Heart right ventricle (tissue), 16 donors: ENCODE measurements at regions not wholly inside any gene's neighbourhood (a gene's known extent, or its start where the extent isn't known, plus 50 kb on each side); places are given as distances from the start of the nearest gene placed in this dataset.

Experiments
- ATAC-seq, 8 donors: fragments of 200-7000 bp; cut with Tn5 transposase; one replicate each; pipeline ENCODE4 v1.9.1; 2020; ENCODE audit warnings: mild to moderate bottlenecking in 8 of 8, moderate library complexity in 8 of 8, moderate number of reproducible peaks in 1 of 8
- DNase-seq, 2 donors: peaks; one replicate each; pipeline ENCODE4 v3.0.0-alpha.2; 2020
- H3K27ac ChIP-seq, 10 donors: fragments of 200-600 bp; sonication (generic) in 2 of 10; one replicate each; pipeline versions ENCODE4 v1.5.0 to v1.8.0; 2020 to 2022; ENCODE audit warnings: mild to moderate bottlenecking in 3 of 10
- H3K27me3 ChIP-seq, 7 donors: fragments of 200-600 bp; one replicate each; pipeline ENCODE4 v1.8.0; 2021 to 2022; ENCODE audit warnings: mild to moderate bottlenecking in 2 of 7
- H3K36me3 ChIP-seq, 9 donors: fragments of 200-600 bp; sonication (generic) in 1 of 9; one replicate each; pipeline versions ENCODE4 v1.5.0 to v1.8.0; 2020 to 2022; ENCODE audit warnings: mild to moderate bottlenecking in 2 of 9
- H3K4me1 ChIP-seq, 9 donors: fragments of 200-600 bp; sonication (generic) in 1 of 9; one replicate each; pipeline versions ENCODE4 v1.5.0 to v1.8.0; 2020 to 2022; ENCODE audit warnings: mild to moderate bottlenecking in 4 of 9
- H3K4me3 ChIP-seq, 10 donors: fragments of 200-600 bp; sonication (generic) in 2 of 10; one replicate each; pipeline versions ENCODE4 v1.5.0 to v1.8.0; 2020 to 2022; ENCODE audit warnings: mild to moderate bottlenecking in 7 of 10, moderate library complexity in 2 of 10
- H3K9me3 ChIP-seq, 11 donors: fragments of 200-600 bp in 10 of 11; sonication (generic) in 2 of 11; one replicate each; pipeline versions ENCODE4 v1.5.0 to v1.8.0; 2013 to 2022; ENCODE audit warnings: mild to moderate bottlenecking in 2 of 11, control low read depth in 1 of 11, moderate library complexity in 1 of 11
- WGBS, 2 donors: extraction: QIAGEN DNeasy Blood & Tissue Kit; methylation state at CpG; one replicate each; pipeline ENCODE4 v1.1.7; 2013; ENCODE audit warnings: inconsistent platforms in 1 of 2; 5-methylcytosine and 5-hydroxymethylcytosine counted together
- intact Hi-C, 10 donors: fragments of 100-400 bp; cut with DNase I; formaldehyde crosslinking; loops; one replicate each; pipeline versions ENCODE4 v1.11.1 to v1.14.2; 2022
- TF ChIP-seq, protein P1 (sequence below), 9 donors: fragments of 200-600 bp; sonication (generic) in 2 of 9; IDR thresholded peaks; one replicate each; pipeline versions ENCODE4 v1.5.0 to v1.8.0; 2021 to 2022; ENCODE audit warnings: antibody characterized with exemption in 9 of 9, mild to moderate bottlenecking in 5 of 9, moderate library complexity in 1 of 9
- donor health status: Arrhythmogenic right ventricular cardiomyopathy.
- donor health status: ischemic (EF 13 %, LVEDD 7.1; RV severe dilation, severe dysfunction).
- donor health status: healthy with polysubstance abuse.
- donor health status: DM: no; HTN: yes; CAD: no.
- donor health status: DM: no; HTN: no; CAD: no.
- donor health status: ischemic (EF 25% LVEDD 6.9; RV normal size, moderate dysfunction).
- donor health status: ischemic (EF 25% LVEDD 5.7; RV mildly dilated, moderate dysfunction).
- donor health status: healthy.
- donor health status: DM: yes; HTN: yes; CAD: no.
- donor health status: Ischemic cardiomyopathy.
- donor health status: ischemic (EF 35%, LVEDD 5.7; RV mildly dilated, moderate dysfunction).
- donor health status: nonischemic (EF 11% LVEDD 7.7; RV severe dilation, severe dysfunction).
- donor health status: DM: yes; HTN: yes; CAD: no.
- donor health status: PGD.
- donor health status: ischemic (EF 29% LVEDD 5.4; RV normal size, mild dysfunction).
- donor health status: nonischemic (EF 23%, LVEDD 6.1; RV moderate dilation, normal function).

DNA sequence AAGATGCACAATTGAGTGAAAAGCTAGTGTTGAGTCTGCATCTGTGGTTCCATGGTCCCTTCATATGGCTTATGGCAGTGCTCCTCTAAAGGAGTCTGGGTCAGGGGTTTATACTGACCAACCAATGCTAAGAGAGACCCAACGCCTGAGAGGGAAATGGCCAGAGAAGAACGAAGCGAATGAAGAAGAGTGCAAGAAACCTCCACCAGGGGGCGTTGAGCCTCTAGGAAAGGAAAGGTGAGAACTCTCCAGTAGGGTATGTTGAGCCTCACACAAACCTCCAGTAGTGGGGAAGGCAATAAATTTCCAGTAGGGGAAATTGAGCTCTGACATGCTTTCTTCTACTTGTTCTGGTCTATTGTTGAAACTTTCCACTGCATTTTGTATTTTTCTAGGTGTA, 470.6 kb downstream of the PRDM9 start:
- no peaks in the 10 kb centered on the region for H3K4me1 ChIP-seq
- H3K4me3 ChIP-seq = no peak overlapping the region
- DNase-seq = no peak
- no peaks in the 10 kb centered on the region for H3K27me3 ChIP-seq
- H3K27ac ChIP-seq = no peak overlapping the region
- TF ChIP-seq, protein P1, sequence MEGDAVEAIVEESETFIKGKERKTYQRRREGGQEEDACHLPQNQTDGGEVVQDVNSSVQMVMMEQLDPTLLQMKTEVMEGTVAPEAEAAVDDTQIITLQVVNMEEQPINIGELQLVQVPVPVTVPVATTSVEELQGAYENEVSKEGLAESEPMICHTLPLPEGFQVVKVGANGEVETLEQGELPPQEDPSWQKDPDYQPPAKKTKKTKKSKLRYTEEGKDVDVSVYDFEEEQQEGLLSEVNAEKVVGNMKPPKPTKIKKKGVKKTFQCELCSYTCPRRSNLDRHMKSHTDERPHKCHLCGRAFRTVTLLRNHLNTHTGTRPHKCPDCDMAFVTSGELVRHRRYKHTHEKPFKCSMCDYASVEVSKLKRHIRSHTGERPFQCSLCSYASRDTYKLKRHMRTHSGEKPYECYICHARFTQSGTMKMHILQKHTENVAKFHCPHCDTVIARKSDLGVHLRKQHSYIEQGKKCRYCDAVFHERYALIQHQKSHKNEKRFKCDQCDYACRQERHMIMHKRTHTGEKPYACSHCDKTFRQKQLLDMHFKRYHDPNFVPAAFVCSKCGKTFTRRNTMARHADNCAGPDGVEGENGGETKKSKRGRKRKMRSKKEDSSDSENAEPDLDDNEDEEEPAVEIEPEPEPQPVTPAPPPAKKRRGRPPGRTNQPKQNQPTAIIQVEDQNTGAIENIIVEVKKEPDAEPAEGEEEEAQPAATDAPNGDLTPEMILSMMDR (IDR thresholded peaks at IDR 0.05) = peak in 3 of 9 donors; percentile 11 to 19 (median 15)
- WGBS, 2 donors = 64 to 73% methylated on average over 4 of the region's 4 CpGs
- peaks cover 0 to 55% (median 17%) of the 10 kb centered on the region in 11 donors for H3K9me3 ChIP-seq
- intact Hi-C loops = loop anchor here in 1 of 10 donors (5.0 kb wide), 1 partner anchor 1861 kb away; no protein-coding TSS in a partner anchor
- no peaks in the 10 kb centered on the region for H3K36me3 ChIP-seq
- ATAC-seq = no peak

DNA sequence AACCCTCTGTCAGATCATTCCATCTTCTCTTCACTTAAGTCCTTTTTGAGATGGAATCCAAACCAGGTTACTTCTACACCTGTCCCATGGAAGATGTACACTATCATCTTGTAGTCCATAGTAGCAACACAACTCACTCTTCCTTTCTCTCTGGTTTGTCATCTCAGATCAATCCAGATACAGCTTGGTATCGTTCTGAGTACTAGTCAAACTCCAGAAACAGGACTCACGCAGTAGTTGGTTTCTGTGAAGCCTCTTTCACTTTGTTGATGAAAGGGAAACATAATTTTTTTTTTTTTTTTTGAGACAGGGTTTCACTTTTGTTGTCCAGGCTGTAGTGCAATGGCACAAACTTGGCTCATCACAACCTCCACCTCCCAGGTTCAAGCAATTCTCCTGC, 484.0 kb downstream of the PRDM9 start:
- Histone ChIP-seq H3K4me1 (no peaks in the 10 kb centered on the region), H3K27me3 (no peaks in the 10 kb centered on the region), H3K9me3 (peaks cover 0 to 4% (median 0%) of the 10 kb centered on the region in 11 donors), H3K27ac (no peak overlapping the region), H3K36me3 (no peaks in the 10 kb centered on the region), H3K4me3 (no peak overlapping the region)
- DNase-seq (no peak), ATAC-seq (no peak)
- WGBS, 2 donors = 81 to 85% methylated on average over 2 of the region's 2 CpGs
- intact Hi-C loops = no loop called here
- TF ChIP-seq, protein P1 (IDR thresholded peaks at IDR 0.05) = no peak

DNA sequence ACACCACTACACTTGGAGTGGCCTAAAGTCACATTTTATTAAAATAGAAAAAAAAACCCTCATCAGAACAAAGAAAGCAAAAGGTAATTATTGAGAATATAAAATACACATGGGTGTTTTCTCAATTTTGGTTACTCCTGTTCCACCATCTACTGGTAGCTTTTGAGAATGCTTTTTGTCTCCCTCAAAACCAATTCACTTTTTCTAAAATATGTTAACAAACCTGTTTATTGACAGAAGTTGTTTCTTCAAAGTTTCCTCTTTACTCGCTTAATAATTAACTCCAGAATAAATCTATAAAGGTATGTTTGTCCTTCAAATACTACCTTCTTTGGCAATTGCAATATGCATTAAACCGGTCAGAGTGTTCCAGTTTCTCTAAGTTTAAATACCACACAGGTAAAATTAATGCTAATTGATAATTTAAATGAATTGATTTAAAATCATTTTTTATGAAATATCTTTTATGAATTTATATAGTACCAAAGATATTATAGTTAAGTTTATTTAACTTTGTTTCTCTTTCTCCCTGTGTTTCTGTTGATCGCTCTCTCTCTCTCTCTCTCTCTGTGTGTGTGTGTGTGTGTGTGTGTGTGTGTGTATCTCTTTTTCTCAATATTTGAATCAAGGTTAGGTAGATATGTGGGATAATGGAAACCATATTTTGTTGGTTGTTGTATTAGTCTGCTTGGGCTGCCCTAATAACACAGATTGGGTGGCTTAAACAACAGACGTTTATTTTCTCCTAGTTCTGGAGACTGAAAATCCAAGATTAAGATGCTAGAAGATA, 487.4 kb downstream of the PRDM9 start:
- Histone ChIP-seq H3K9me3 (peaks cover 0 to 4% (median 0%) of the 10 kb centered on the region in 11 donors), H3K4me3 (no peak overlapping the region), H3K27me3 (no peaks in the 10 kb centered on the region), H3K4me1 (no peaks in the 10 kb centered on the region), H3K27ac (no peak overlapping the region), H3K36me3 (no peaks in the 10 kb centered on the region)
- WGBS, 2 donors = 84 to 90% methylated on average over 4 of the region's 4 CpGs
- intact Hi-C loops = no loop called here
- ATAC-seq (no peak), DNase-seq (no peak)
- TF ChIP-seq, protein P1 (IDR thresholded peaks at IDR 0.05) = no peak

DNA sequence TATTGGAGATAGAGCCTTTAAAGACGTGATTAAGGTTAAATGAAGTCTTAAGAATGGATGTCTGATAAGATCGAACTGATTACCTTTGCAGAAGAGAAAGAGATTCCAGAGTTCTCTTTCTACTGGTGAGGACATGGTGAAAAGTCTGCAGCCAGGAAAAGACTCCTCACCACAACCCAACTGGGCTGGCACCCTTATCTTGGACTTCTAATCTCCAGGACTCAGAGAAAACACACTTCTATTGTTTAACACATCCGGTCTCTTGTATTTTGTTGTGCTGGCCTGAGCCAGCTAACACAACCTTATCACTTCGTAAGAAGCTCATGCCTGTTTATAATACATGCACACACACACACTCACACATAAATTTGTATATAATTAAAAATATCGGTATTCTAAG, 489.1 kb downstream of the PRDM9 start:
- peak in 1 of 8 donors; percentile 40 for ATAC-seq
- no peaks in the 10 kb centered on the region for H3K27me3 ChIP-seq
- 35 to 38% methylated on average over 5 of the region's 5 CpGs for WGBS, 2 donors

More for the DNA sequence above, 489.1 kb downstream of the PRDM9 start:
- intact Hi-C loops = no loop called here
- DNase-seq = no peak
- no peak overlapping the region for H3K4me3 ChIP-seq
- H3K27ac ChIP-seq = no peak overlapping the region
- H3K4me1 ChIP-seq = no peaks in the 10 kb centered on the region
- H3K36me3 ChIP-seq = no peaks in the 10 kb centered on the region
- TF ChIP-seq, protein P1 (IDR thresholded peaks at IDR 0.05) = no peak
- H3K9me3 ChIP-seq = peaks cover 0 to 5% (median 0%) of the 10 kb centered on the region in 11 donors
